ENCODE measurements at regions not wholly inside any gene's neighbourhood (a gene's known extent, or its start where the extent isn't known, plus 50 kb on each side); places are given as distances from the start of the nearest gene placed in this dataset.

GRCh38 chr16:13517841-13518240 lies 402.1 kb upstream of the ERCC4 start:
- no peak overlapping the region for H3K27ac ChIP-seq (ENCODE audit: low read length)
- H3K4me1 ChIP-seq (ENCODE audit: insufficient read depth, low read length) = no peaks in the 10 kb centered on the region
- ChIA-PET CTCF (no interaction called here), POLR2A (ENCODE audit: unreplicated experiment) (no interaction called here)
- no peak overlapping the region for H3K4me3 ChIP-seq (ENCODE audit: low read length)
- H3K4me2 ChIP-seq (ENCODE audit: low read length) = no peak overlapping the region
- H3K9me3 ChIP-seq (ENCODE audit: low read length) = no peaks in the 10 kb centered on the region
- intact Hi-C loops (cut with micrococcal nuclease) = no loop called here
- no TSS peak for BruUV-seq (replicated peaks)
- TF ChIP-seq CTCF (conservative IDR thresholded peaks at IDR 0.05; ENCODE audit: low read depth, low read length) (no peak), EZH2phosphoT487 (IDR thresholded peaks at IDR 0.05; ENCODE audit: borderline replicate concordance, low read length) (no peak), EZH2 (IDR thresholded peaks at IDR 0.05; ENCODE audit: low read length, unreplicated experiment) (no peak)
- H3K36me3 ChIP-seq (ENCODE audit: low read depth, low read length) = no peaks in the 10 kb centered on the region
- H3K27me3 ChIP-seq (ENCODE audit: low read length) = no peaks in the 10 kb centered on the region
- no peak for DNase-seq
- no peaks in the 10 kb centered on the region for H4K20me1 ChIP-seq (ENCODE audit: low read length)
- ATAC-seq = no peak
- no peak overlapping the region for H2AFZ ChIP-seq (ENCODE audit: low read length)
- no peaks in the 10 kb centered on the region for H3F3A ChIP-seq (ENCODE audit: low read length, unreplicated experiment)
- H3K9ac ChIP-seq (ENCODE audit: low read length) = no peak overlapping the region
- no peaks in the 10 kb centered on the region for H3K79me2 ChIP-seq (ENCODE audit: low read length)
- H3K9me2 ChIP-seq (replicated peaks; ENCODE audit: low read length) = no peaks in the 10 kb centered on the region

- H3K4me2 ChIP-seq (ENCODE audit: low read length) = no peak overlapping the region
- TF ChIP-seq CTCF (conservative IDR thresholded peaks at IDR 0.05; ENCODE audit: low read depth, low read length) (no peak), EZH2 (IDR thresholded peaks at IDR 0.05; ENCODE audit: low read length, unreplicated experiment) (no peak), EZH2phosphoT487 (IDR thresholded peaks at IDR 0.05; ENCODE audit: borderline replicate concordance, low read length) (no peak)
- ChIA-PET POLR2A (ENCODE audit: unreplicated experiment) (no interaction called here), CTCF (no interaction called here)
- H3K79me2 ChIP-seq (ENCODE audit: low read length) = no peaks in the 10 kb centered on the region
- DNase-seq (no peak), ATAC-seq (no peak)
- H3K4me1 ChIP-seq (ENCODE audit: insufficient read depth, low read length) = no peaks in the 10 kb centered on the region
- H4K20me1 ChIP-seq (ENCODE audit: low read length) = no peaks in the 10 kb centered on the region
- no TSS peak for BruUV-seq (replicated peaks)
- H3K4me3 ChIP-seq (ENCODE audit: low read length) = no peak overlapping the region
- no peaks in the 10 kb centered on the region for H3K36me3 ChIP-seq (ENCODE audit: low read depth, low read length)
- H3K9me3 ChIP-seq (ENCODE audit: low read length) = no peaks in the 10 kb centered on the region
- intact Hi-C loops (cut with micrococcal nuclease) = no loop called here
- H3K9ac ChIP-seq (ENCODE audit: low read length) = no peak overlapping the region
- no peaks in the 10 kb centered on the region for H3K27me3 ChIP-seq (ENCODE audit: low read length)
- no peaks in the 10 kb centered on the region for H3K9me2 ChIP-seq (replicated peaks; ENCODE audit: low read length)
- H3F3A ChIP-seq (ENCODE audit: low read length, unreplicated experiment) = no peaks in the 10 kb centered on the region
- H3K27ac ChIP-seq (ENCODE audit: low read length) = no peak overlapping the region
- no peak overlapping the region for H2AFZ ChIP-seq (ENCODE audit: low read length)
Observed at GRCh38 chr16:13519871-13520270, 400.1 kb upstream of the ERCC4 start.

- no peaks in the 10 kb centered on the region for H4K20me1 ChIP-seq (ENCODE audit: low read length)
- no peak overlapping the region for H3K27ac ChIP-seq (ENCODE audit: low read length)
- ATAC-seq = no peak
- no peaks in the 10 kb centered on the region for H3K36me3 ChIP-seq (ENCODE audit: low read depth, low read length)
- no peak overlapping the region for H2AFZ ChIP-seq (ENCODE audit: low read length)
- no peak for DNase-seq
- intact Hi-C loops (cut with micrococcal nuclease) = no loop called here
- H3K4me3 ChIP-seq (ENCODE audit: low read length) = no peak overlapping the region
- no peaks in the 10 kb centered on the region for H3K4me1 ChIP-seq (ENCODE audit: insufficient read depth, low read length)
- ChIA-PET POLR2A (ENCODE audit: unreplicated experiment) (no interaction called here), CTCF (no interaction called here)
- no peaks in the 10 kb centered on the region for H3K27me3 ChIP-seq (ENCODE audit: low read length)
- H3K9ac ChIP-seq (ENCODE audit: low read length) = no peak overlapping the region
- H3K79me2 ChIP-seq (ENCODE audit: low read length) = no peaks in the 10 kb centered on the region
- H3K9me3 ChIP-seq (ENCODE audit: low read length) = no peaks in the 10 kb centered on the region
- no peaks in the 10 kb centered on the region for H3F3A ChIP-seq (ENCODE audit: low read length, unreplicated experiment)
- H3K9me2 ChIP-seq (replicated peaks; ENCODE audit: low read length) = no peaks in the 10 kb centered on the region
- TF ChIP-seq CTCF (conservative IDR thresholded peaks at IDR 0.05; ENCODE audit: low read depth, low read length) (no peak), EZH2phosphoT487 (IDR thresholded peaks at IDR 0.05; ENCODE audit: borderline replicate concordance, low read length) (no peak), EZH2 (IDR thresholded peaks at IDR 0.05; ENCODE audit: low read length, unreplicated experiment) (no peak)
- BruUV-seq (replicated peaks) = no TSS peak
- H3K4me2 ChIP-seq (ENCODE audit: low read length) = no peak overlapping the region
Observed at GRCh38 chr16:13521356-13521755, 398.6 kb upstream of the ERCC4 start.

Data from PC-3 (cell line).